ENCODE measurements at regions not wholly inside any gene's neighbourhood (a gene's known extent, or its start where the extent isn't known, plus 50 kb on each side); places are given as distances from the start of the nearest gene placed in this dataset.

DNA sequence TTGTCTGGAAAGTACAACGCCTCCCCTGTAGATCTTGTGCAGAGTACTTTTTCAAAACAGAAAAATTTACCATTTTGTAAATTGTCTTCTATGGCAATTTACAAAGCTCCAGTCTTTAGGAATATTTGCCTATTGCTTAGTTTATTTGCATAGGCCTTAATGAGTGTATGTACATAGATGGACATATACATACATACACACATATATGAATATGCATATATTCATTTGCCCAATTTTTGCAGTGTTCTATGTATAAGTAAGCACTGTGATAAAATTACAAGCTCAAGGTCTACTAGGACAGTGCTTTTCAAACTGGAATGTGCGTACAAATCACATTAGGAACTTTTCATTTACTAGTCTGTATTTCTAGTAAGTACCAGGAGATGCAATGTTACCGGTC is 301.3 kb upstream of the SMARCA2 start:
- DNase-seq: no peak

DNA sequence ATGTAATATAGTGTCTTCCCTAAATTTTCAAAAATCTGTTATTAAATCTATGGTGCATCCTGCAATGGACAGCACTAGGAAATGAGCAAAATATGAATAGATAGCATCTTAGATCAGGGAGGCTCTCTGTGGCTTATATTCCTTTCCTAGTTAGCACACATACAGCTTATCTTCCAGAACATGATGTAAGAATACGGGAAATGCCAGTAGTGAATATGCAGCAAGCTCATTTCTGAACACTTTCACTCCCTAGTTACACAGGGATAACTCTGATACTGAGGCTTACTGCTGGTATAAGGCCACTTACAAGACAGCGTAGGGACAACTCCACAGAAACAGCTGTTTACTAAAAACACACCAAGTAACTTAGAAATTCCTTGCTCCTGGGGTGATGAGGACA is 297.3 kb upstream of the SMARCA2 start:
- no peak for DNase-seq

DNA sequence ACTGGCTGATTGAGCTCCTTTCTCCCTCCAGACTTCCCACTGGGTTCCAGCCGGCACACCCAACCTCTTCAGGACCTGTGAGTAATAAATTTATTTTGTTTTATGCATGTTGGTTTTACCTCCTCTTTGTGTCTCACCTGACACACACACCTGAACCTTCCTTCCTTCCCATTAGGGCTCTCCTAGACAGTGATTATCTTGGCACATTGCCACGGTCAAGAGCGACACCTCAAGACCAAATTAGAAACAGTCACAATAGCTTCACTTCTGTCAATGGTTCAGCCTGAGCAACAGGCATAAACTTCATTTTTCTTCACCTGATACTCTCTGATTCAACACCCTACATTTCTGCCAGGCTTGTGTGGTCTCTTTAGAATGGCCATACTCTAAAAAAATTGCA is 296.3 kb upstream of the SMARCA2 start:
- DNase-seq: peak; percentile 66

DNA sequence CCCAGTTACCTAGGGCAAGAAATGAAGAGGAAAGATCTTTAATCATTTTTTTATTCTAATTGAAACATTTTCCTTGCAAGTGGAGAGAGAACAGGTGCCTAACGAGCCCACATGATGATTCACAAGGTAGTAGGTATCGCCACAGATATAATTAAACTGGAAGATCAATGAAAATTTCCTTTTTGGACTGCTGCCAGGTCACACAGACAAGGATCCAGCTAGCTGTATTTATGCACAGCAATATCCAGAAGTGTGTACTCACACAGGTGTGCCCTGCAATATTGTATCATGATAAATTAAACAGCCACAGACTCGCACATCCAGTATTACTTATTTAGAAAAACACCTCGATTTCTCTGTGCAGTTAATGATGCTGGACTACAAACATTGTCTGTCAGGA is 294.0 kb upstream of the SMARCA2 start:
- DNase-seq: no peak

DNA sequence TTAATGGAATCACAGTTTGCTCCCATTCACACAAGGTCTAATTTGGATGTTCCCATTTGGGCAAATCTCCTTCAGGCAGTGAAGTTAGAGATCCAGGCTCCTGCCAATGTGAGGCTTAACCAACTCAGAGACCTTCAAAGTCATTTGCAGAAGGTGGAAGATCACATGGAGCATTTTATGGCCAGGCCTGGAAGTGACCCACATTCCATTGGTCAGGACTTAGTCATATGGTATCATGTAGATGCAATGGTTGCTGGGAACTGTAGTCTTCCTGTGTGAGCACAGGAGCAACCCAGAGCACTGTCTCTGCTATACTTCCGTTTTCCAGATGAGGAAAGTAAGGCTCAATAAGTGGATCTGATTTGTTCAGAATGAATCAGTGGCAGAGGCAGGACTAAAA is 292.7 kb upstream of the SMARCA2 start:
- peak; percentile 33 for DNase-seq

DNA sequence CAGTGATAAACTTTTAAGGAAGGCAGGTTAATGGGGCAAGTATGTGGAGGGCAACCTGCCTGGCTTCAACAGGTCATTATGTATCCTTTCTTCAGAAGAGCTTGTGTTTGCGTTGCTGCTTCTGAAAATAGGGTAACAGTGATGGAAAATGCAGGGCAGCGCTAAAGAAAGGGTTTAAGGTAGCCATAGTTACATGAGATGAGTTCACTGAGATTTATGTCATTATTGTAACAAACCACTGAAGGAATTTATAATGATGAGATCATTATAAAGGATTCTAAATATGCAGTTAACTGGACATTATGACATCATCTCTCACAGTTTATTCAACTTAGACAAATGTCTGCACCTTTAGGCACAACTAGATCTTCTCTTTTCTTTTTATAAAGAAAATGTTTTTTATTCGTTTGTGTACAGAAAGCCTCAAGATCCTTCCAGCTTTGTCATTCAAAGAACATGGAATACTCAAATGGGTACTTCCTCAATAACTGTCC is 291.6 kb upstream of the SMARCA2 start:
- no peak for DNase-seq

DNA sequence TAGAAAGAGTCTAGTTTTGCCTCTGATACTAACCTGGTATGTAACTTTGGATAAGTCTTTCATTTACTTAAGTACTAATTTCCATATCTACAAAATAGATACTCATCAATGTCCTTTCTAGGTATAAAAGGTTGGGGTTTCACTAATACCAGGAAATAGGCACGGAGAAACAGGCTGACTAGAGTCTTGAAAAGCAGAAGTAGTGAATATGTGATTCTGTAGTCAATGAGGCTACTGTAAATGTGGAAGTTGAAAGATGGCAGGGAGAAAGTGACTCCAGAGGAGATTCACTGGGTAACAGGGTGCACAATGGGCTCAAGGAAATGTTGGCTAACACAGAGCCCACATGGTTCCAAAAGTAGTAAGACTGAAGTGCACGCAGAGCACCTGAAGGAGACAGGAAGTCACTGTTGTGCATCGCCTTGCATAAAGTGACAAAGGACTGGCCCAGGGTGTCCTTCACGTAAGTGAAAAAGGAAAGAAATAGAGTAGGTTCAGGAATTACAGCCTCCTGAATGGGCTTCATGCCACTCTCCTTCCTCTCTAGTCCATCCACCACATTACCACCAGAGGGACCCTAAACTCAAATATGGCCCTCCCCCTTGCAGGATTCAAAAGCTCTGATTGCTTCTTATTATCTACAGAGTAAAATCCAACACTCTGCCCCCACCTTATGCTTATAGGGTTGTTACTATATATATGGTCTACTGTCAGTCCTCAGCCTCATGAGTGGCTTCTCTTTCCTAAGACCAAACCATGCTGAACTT is 288.0 kb upstream of the SMARCA2 start:
- no peak for DNase-seq

DNA sequence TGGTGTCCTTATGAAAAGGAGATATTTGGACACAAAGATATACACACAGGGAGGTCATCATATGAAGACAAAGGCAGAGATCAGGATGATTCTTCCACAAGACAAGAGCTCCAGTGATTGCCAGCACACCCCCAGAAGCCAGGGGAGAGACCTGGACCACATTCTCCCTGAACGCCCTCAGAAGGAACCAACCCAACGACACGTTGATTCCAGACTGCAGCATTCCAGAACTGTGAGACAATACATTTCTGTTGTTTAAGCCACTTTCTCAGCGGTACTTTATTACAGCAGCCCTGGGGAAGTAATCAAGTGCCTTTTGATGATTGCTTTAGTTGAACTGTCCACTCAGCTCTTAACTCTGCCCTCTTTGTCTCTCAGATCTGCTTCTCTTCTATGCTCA is 285.5 kb upstream of the SMARCA2 start:
- DNase-seq: no peak

DNA sequence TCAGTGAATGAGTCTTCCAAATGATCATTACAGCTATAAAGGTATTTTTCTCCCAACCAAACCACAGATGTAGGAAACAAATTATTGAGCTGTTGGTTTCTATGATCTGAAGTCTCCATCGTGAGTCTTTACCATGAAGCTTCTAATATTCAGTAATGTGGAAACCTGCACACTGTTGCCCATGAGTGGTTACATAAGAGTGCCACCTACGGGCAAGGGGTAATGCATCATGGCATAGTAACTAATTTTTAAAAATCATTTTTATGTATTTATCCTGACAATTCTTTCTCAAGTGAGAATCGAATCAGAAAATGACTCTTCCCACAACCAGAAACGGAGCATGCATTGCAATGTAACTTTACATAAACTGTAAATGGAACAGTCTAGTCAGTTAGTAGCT is 282.5 kb upstream of the SMARCA2 start:
- DNase-seq: no peak

DNA sequence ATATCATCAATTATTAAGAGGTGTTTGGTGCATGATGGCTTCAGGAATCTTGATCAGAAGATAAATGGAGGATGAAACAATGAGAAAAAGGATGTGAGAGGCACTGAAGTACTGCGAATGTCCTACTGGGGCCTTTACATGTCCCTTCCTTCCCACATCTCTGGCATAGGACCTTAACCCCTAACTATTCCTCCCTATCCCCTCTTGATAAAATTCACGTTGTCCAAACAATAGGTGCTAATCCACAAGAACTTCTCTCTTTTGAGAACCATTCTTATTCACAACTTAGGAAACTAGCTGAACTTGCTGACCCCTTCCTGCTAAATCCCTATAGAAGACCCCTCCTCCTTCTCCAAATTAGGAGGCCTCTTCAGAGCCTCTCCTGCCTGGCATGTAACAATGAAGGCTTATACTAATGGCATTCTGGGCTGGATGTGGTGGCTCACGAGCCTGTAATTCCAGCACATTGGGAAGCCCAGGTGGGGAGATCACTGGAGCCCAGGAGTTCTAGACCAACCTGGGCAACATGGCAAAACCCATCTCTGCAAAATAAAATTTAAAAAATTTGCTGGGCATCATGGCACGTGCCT is 276.5 kb upstream of the SMARCA2 start:
- no peak for DNase-seq

DNA sequence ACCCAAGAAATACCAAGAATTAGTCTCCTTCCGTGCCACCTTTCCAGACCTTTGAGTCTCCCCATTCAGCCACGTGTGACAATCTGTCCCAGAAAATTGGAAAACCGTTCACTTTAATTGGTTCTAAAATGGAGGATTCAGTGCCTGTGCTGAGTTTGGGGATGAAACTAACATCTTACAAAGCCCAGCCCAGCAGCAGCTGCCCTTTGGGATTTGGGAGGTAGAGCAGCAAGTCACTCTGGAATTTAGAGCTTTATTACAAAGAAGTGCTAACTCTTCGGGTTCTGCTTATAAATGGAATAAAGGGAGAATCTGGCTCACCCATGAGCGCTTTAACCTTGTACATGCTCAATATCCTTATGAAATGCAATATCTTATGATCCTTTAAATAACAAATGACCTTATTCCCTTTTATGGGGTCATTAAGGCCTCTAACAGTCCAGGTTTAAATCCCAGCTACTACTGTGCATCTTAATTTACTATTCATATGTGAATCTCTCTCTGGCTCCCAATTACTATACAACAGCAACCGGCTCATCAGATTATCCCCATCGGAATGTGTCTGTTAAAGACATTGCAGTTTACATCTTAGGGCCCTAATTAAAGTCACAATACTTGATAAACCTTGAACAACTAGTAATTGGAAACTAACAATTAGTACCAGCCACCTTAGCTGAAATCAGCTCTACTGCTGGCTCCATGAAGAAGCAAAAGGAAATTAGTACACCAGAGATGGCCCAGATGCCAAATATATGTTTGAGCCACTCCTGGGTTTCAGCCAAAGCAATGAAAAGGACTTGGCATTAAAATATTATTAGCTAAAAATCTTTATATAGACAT is 271.8 kb upstream of the SMARCA2 start:
- DNase-seq: no peak

DNA sequence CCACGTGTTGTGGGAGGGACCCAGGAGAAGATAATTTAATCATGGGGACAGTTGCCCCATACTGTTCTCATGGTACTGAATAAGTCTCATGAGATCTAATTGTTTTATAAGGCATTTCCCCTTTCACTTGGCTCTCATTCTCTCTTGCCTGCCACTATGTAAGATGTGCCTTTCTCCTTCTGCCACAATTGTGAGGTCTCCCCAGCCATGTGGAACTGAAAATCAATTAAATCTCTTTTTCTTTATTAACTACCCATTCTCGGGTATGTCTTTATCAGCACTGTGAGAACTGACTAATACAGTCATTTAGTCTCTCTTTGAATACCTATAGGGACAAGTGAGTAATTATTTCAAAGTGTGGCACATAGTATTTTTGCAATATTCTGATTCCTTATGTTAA is 269.2 kb upstream of the SMARCA2 start:
- DNase-seq: no peak

DNA sequence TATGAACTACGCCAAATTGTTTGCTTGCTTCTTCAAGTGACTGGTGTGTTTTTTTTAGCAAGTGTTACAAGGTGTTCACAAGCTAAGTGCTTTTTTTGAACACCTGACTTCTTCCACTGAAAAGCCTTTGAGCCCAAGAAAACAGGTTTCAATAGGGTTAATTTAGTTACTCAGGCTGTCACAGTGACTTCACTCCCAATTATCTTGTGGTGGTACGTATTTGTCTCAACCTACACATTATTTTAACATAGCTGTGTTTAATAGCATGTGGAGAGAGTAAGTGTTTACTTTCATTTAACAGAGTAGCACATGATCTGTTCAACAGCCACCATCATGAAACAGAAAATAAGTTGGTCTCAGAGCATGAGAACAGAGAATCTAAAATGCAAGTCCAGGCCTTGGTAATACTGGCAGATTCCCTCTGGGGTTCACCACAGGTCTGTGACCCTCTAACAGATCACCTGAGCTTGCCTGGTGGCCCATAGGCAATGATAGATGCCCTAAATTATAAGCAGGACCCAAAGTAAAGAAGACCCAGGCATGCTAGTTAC is 267.7 kb upstream of the SMARCA2 start:
- peak; percentile 48 for DNase-seq

DNA sequence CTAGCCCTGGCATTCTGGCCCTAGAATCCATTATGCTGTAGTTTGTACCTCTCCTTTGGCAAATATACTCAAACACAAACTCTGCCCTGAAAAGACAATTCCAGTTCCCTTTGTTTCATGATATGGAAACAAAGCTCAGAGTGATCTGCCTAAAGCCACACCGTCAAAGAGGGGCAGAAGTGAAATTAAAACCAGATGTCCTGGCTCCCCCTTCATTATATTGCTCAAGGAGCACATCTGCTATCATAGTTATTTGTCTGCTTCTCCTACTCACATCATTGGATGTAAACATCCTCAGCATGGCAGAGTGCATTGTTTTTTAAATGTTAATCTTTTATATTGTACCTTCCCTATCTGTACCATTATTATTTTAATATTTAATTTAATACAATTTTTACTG is 266.7 kb upstream of the SMARCA2 start:
- no peak for DNase-seq

DNA sequence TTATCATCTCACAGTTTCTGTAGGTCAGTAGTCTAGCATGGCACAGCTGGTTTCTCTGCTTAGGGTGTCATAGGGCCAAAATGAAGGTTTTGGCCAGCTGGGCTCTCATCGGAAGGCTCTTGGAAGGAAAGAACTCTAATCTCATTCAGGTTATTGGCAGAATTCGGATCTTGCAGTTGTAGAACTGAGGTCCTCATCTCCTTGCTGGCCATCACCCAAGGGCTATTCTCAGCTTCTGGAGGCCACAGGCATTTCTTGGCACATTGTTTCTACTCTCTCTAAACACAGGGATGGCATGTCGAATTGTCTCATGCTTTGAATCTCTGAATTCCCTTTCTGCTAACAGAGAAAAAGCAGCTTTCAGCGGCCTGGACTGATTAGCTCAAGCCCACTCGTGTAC is 258.0 kb upstream of the SMARCA2 start:
- no peak for DNase-seq

DNA sequence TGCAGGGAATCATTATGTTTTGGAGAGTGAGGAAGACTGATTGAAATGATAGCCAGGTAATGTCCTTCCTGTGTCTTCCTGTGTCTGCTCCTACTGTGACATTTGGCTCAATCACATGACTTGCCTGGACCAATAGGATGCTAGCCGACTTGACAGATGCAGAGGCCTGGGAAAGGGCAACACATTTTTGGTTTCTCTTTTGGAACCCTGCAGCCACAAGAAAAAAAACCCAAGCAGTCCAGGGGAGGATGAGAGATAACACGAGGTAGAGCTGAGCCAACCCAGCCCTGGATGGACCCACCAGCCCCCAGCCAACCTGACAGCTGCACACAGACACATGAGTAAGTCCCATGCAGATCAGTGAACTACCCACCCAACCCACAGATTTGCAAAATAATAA is 256.1 kb upstream of the SMARCA2 start:
- DNase-seq: no peak

DNA sequence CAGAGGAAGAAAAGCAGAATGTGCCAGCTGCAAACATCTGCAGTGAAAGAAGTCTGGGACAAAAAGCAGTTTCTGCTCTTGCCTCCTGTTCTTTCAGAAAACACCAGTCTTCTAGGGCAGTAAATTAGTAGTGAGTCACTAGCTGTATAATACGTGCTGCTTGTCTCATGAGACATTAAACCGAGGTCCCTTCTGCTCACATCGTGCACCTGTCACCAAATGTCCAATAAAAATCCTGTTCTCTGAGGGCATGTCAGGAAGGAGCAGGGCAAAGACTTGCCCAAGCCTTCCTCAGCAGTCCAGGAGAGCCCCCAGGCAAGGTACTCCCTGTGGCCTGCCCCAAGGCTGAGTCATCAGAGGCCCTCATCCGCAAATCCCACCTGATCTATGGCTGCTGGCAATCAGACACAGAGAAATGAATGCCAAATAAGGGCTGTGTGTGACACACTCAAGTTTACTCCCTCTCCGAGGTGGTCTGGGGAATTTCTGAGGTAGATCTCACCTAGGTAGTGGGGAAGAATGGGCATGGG is 255.3 kb upstream of the SMARCA2 start:
- no peak for DNase-seq

DNA sequence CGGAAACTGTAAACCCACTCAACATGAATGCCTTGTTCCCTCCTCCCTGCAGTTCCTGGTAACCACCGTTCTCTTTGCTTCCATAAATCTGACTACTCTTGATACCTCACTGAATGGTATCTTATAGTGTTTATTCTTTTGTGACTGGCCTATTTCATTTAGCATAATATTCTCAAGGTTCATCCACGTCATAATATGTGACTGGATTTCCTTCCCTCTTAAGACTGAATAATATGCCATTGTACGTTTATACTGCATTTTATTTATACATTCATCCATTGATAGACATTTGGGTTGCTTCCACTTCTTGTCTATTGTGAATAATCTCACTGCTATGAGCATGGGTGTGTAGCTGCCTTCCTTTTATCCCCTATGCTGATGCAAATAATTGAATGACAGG is 253.3 kb upstream of the SMARCA2 start:
- no peak for DNase-seq

DNA sequence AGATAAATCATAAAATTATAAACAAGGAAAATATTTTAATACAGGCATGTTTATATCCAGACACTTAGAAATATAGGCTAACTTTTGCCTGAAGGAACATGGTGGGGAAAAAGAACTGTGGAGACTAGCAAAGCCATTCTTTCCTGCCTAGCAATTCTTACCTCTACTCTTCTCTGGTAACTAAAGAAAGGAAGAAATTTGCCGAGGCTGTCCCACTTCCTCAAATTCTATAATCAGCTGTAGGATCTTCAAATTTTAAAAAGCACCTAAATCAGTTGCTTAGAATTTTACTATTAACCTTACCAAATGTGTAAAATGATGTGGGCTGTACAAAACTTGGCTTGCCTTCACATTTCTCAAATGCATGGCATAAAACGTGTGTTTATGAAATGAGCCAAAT is 249.1 kb upstream of the SMARCA2 start:
- DNase-seq: no peak

DNA sequence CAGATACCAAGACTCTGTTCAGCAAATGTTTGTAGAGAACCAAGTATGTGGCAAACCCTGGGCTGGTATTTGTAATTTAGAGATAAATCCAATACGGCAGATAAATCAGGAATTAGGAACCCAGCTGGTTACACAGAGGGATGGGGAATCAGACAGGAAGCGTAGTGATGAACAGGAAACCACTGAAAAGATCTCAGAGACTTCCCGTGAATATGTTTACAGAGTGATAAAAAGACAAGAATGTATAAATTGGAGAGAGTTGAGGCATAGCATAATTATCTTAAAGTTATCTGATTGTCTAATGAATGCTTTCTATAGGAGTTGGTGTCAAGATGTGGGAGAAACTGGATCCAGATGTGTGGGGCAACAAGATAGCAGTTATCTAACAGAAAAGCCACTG is 246.6 kb upstream of the SMARCA2 start:
- DNase-seq: no peak

DNA sequence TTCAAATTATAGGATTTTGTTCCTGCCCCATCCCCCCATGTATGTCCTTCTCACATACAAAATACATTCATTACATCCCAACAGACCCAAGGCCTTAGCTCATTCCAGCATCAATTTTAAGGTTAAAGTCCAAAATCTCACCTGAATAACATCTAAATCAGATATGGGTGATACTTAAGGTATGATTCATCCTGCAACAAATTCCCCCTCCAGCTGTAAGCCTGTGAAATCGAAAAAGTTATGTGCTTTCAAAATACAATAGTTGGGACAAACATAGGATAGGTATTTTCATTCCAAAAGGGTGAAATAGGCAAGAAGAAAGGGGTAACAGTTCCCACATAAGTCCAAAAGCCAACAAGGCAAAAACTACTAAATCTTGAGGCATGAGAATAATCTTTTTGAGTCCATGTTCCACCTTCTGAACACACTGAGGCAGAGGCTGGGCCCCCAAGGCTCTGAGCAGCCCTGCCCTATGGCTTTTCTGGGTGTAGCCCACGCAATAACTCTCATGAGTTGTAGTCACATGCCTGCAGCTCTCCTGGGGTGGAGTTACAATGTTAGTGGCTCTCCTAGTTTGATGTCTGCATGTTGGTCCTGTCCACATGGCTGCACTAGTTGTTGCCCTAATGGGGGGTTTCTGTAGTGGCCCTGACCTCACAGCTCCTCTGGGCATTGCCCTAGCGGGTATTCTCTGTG is 243.9 kb upstream of the SMARCA2 start:
- DNase-seq: no peak

DNA sequence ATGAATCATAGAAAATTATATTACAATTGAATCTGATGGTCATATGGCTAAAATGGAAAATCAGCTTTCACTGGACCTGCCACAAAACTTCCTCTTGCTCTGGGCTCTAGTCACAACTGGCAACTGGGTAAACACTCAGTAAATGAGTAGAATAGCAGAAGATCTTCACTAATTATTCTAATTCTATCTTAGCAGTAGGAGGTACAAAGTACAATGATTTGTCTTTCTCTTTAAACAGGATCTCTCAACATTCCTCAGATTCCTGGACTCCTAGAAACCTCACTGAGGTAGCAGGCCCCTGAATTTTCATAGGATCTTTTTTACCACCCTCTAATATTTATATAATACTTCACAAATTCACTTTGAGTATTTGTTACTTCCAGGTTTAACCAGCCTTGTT is 239.9 kb upstream of the SMARCA2 start:
- DNase-seq: no peak

DNA sequence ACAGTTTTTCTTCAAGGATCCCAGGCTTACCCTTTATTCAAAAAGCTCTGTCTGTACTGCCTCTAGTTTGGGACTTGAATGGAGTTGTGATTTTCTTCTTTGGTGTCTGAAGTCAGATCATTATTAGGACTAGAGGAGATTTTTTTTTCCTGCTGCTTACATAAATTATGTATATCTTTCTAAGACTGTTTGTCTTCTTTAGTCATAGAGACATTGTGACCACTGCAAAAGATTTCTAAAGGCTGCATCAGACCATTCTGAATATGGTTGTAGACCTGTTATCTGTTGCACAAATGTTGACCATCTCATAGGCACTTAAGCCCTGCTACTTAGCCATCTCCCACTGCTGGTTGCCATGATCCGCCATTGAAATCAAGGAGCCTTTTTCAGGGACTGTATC is 238.5 kb upstream of the SMARCA2 start:
- DNase-seq: no peak

Measured in DMS153 (cell line).